GM12878 (cell line): ENCODE measurements at regions not wholly inside any gene's neighbourhood (a gene's known extent, or its start where the extent isn't known, plus 50 kb on each side); places are given as distances from the start of the nearest gene placed in this dataset.

Experiments
- ATAC-seq: fragments of 200-7000 bp; cut with Tn5 transposase; 3 replicates; pipeline ENCODE4 v1.9.1; 2020; ENCODE audit warnings: mild to moderate bottlenecking, moderate library complexity
- BruUV-seq: library from RNA; stranded (reverse); fragments of 400-500 nt; replicated peaks from 2 replicates; lab custom pipeline; 2021; lab: Mats Ljungman, UMichigan
- CTCF ChIA-PET: fragments of 300-600 bp; sonication (Branson Sonifier 250); formaldehyde crosslinking; extraction: SDS; loops from one replicate; lab custom pipeline; 2021; ENCODE audit warnings: inconsistent platforms; lab: Yijun Ruan, JAX
- POLR2A ChIA-PET: fragments of 350-600 bp; formaldehyde crosslinking; extraction: SDS; loops from one replicate; lab custom pipeline; 2021; ENCODE audit warnings: inconsistent platforms; lab: Charles Lee
- RAD21 ChIA-PET: fragments of 300-600 bp; sonication (Branson Sonifier 250); formaldehyde crosslinking; loops from one replicate; lab custom pipeline; 2023; ENCODE audit warnings: antibody characterized with exemption; ENCODE audit not compliant: unreplicated experiment; lab: Charles Lee
- SMC1A ChIA-PET: fragments of 300-600 bp; sonication (Branson Sonifier 250); formaldehyde crosslinking; loops from one replicate; lab custom pipeline; 2023; ENCODE audit not compliant: unreplicated experiment, uncharacterized antibody; lab: Charles Lee
- DNase-seq: peaks from one replicate; pipeline ENCODE4 v3.0.0-alpha.2; 2011; ENCODE audit warnings: low read depth, low spot score
- FAIRE-seq: peaks from 3 replicates; lab custom pipeline; 2011; peaks lifted over from hg19 to GRCh38; lab: Jason Lieb, UNC
- H2AFZ ChIP-seq: 2 replicates; pipeline ENCODE4 v1.6.0; 2011; ENCODE audit warnings: low read depth, low read length, control low read depth; ENCODE audit not compliant: control insufficient read depth
- H3K27ac ChIP-seq: 2 replicates; pipeline ENCODE4 v1.5.1; 2011; ENCODE audit warnings: control low read depth; ENCODE audit not compliant: control insufficient read depth, insufficient read depth
- H3K27me3 ChIP-seq, 2 experiments: replicated peaks in 1 of 2; 2 replicates each; pipeline versions ENCODE4 v1.6.0 to v1.6.1; 2011; ENCODE audit warnings: low read length in 1 of 2; ENCODE audit not compliant: control insufficient read depth in 2 of 2, insufficient read depth in 2 of 2
- H3K36me3 ChIP-seq, 2 experiments: 2 replicates each; pipeline ENCODE4 v1.5.1; 2011; ENCODE audit warnings: low read length in 1 of 2; ENCODE audit not compliant: control insufficient read depth in 2 of 2, insufficient read depth in 2 of 2
- H3K4me1 ChIP-seq: 2 replicates; pipeline ENCODE4 v1.6.1; 2011; ENCODE audit warnings: mild to moderate bottlenecking, low read length, moderate library complexity, mixed read lengths; ENCODE audit not compliant: control insufficient read depth, insufficient read depth
- H3K4me2 ChIP-seq: 2 replicates; pipeline ENCODE4 v1.6.0; 2011; ENCODE audit warnings: control low read depth; ENCODE audit not compliant: control insufficient read depth, insufficient read depth
- H3K4me3 ChIP-seq: fragments of 200-600 bp; sonication (generic); 2 replicates; pipeline ENCODE4 v1.5.1; 2016
- H3K79me2 ChIP-seq: 2 replicates; pipeline ENCODE4 v1.6.0; 2011; ENCODE audit warnings: low read length; ENCODE audit not compliant: control insufficient read depth, insufficient read depth
- H3K9ac ChIP-seq: 2 replicates; pipeline ENCODE4 v1.8.0; 2011; ENCODE audit warnings: low read length, control low read depth, mixed read lengths; ENCODE audit not compliant: control insufficient read depth, insufficient read depth
- H3K9me3 ChIP-seq: replicated peaks from 3 replicates; pipeline ENCODE4 v1.5.1; 2011; ENCODE audit warnings: mild to moderate bottlenecking, low read length; ENCODE audit not compliant: control insufficient read depth, insufficient read depth
- H4K20me1 ChIP-seq: 2 replicates; pipeline ENCODE4 v1.6.0; 2011; ENCODE audit not compliant: control insufficient read depth, insufficient read depth
- BHLHE40 ChIP-seq, 2 experiments: fragments of 450-650 bp in 1 of 2; IDR thresholded peaks; 2 replicates each; pipeline ENCODE4 v1.6.1; 2011 to 2017; ENCODE audit warnings: low read depth in 2 of 2, borderline replicate concordance in 1 of 2, improper control_type of control experiment in 1 of 2, low read length in 1 of 2, mild to moderate bottlenecking in 1 of 2
- CHD1 ChIP-seq: IDR thresholded peaks from 2 replicates; pipeline ENCODE4 v1.6.1; 2012; ENCODE audit warnings: low read depth, low read length, improper control_type of control experiment
- FOXM1 ChIP-seq: IDR thresholded peaks from 2 replicates; pipeline ENCODE4 v1.6.1; 2012; ENCODE audit warnings: low read depth, mild to moderate bottlenecking, inconsistent platforms, low read length, moderate library complexity
- HDAC2 ChIP-seq: fragments of 200-600 bp; sonication (generic); IDR thresholded peaks from 2 replicates; pipeline ENCODE4 v1.6.1; 2017
- MEF2A ChIP-seq: IDR thresholded peaks from 2 replicates; pipeline ENCODE4 v1.6.1; 2011; ENCODE audit warnings: low read depth, mild to moderate bottlenecking, low read length, moderate library complexity; ENCODE audit not compliant: insufficient read depth
- MYB ChIP-seq: fragments of 150-350 bp; IDR thresholded peaks from 2 replicates; pipeline ENCODE4 v1.6.1; 2014; ENCODE audit warnings: mild to moderate bottlenecking, low read depth, low read length, borderline replicate concordance
- PML ChIP-seq: IDR thresholded peaks from 2 replicates; pipeline ENCODE4 v1.6.1; 2012; ENCODE audit warnings: low read length, inconsistent platforms
- RCOR1 ChIP-seq: conservative IDR thresholded peaks from 2 replicates; pipeline ENCODE4 v1.6.1; 2012; ENCODE audit warnings: low read depth, low read length, improper control_type of control experiment
- YBX1 ChIP-seq: fragments of 450-650 bp; IDR thresholded peaks from 2 replicates; pipeline ENCODE4 v1.6.1; 2016; ENCODE audit warnings: antibody characterized with exemption
- ZBED1 ChIP-seq: IDR thresholded peaks from 2 replicates; pipeline ENCODE4 v1.6.1; 2016; ENCODE audit warnings: borderline replicate concordance
- WGBS: methylation state at CpG from one replicate; pipeline ENCODE4 v1.1.6; 2016; ENCODE audit warnings: low lambda C conversion rate; ENCODE audit not compliant: insufficient replicate concordance, insufficient coverage; ENCODE audit errors: missing lambda C conversion rate; 5-methylcytosine and 5-hydroxymethylcytosine counted together
- in situ Hi-C: fragments of 300-500 bp; cut with MboI; formaldehyde crosslinking; loops from 9 replicates; pipeline ENCODE4 v1.14.3; 2018; ENCODE audit warnings: mixed read lengths
- intact Hi-C: fragments of 100-400 bp; cut with micrococcal nuclease; formaldehyde crosslinking; loops from one replicate; pipeline ENCODE4 v1.14.2; 2022; ENCODE audit not compliant: unreplicated experiment
- TF ChIP-seq, protein P1 (sequence below): IDR thresholded peaks from 2 replicates; pipeline ENCODE4 v1.6.1; 2012; ENCODE audit warnings: low read length, inconsistent platforms

DNA sequence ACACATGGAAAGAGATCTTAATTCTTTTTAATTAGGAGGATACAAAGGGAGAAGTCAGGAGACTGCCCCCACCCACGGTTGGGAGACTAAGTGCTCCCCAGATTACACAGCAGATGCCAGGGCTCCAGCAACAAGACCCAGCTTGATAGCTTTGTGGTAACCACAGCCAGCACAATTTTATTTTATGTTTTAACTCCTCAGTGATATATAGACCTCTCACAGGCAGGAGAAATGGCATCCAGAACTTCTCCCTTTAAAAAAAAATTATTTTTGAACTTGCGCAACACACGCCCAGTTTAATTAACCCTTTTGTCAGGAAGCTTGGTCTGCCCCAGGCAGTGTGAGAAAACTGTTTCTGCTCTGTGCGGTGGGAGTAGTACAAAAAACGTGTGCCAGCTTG, 62.6 kb upstream of the ACOT11 start (continued):
- TF ChIP-seq PML, result no peak

DNA sequence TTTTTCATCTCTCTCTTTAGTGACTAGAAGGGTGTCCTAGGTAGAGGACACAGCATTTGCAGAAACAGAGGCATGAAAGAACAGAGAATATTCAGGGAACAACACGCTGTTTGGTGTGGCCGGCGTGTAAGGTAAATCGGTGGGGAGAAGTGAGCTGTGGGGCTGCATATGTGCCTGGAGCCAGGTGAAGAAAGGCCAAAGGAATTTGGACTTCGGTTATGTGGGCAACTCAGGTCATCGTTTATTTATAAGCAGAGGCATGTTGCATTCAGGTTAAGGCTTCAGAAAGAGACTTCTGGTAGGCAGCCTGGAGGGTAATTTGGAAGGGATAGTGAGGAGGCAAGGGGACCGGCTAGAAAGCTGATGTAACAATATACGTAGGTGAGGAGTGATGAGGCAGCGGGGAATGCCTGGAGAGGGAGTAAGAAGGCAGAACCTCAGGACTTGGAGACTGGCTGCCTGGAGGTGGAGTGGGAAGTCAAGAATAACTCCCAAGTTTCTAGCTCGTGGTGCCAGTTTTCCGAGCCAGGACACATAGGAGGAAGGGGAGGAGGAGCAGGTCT, 64.1 kb upstream of the ACOT11 start:
- WGBS, result 58% methylated on average over 11 of the region's 11 CpGs
- H3K4me1 ChIP-seq, result peaks cover 12% of the 10 kb centered on the region
- POLR2A ChIA-PET, result no interaction called here
- H3K27me3 ChIP-seq, result 0 out of 4 replicates have a peak, but pooled peaks cover 0 to 2% of the 10 kb centered on the region in 2 experiments
- H3K27ac ChIP-seq, result no peak overlapping the region
- SMC1A ChIA-PET, result interaction anchor here (0.7 kb wide), 1 partner anchor 87 kb away, joined by 3 read pairs; no protein-coding TSS in a partner anchor
- TF ChIP-seq MEF2A (no peak), YBX1 (no peak), HDAC2 (no peak)
- no peak overlapping the region for H3K4me2 ChIP-seq
- H3K79me2 ChIP-seq, result no peaks in the 10 kb centered on the region
- H3K36me3 ChIP-seq, result no peaks in the 10 kb centered on the region
- no peaks in the 10 kb centered on the region for H4K20me1 ChIP-seq
- no peak overlapping the region for H3K9ac ChIP-seq
- H3K4me3 ChIP-seq, result no peak overlapping the region
- RAD21 ChIA-PET, result interaction anchor here (0.6 kb wide), 1 partner anchor 57 kb away, joined by 3 read pairs; no protein-coding TSS in a partner anchor
- no peak overlapping the region for H2AFZ ChIP-seq
- intact Hi-C loops (no loop called here), in situ Hi-C loops (no loop called here)
- no peaks in the 10 kb centered on the region for H3K9me3 ChIP-seq
- FAIRE-seq (no peak), DNase-seq (no peak), ATAC-seq (no peak)
- no TSS peak for BruUV-seq
- CTCF ChIA-PET, result interaction anchor here (0.9 kb wide), 1 partner anchor 211 kb away, joined by 3 read pairs; no protein-coding TSS in a partner anchor

DNA sequence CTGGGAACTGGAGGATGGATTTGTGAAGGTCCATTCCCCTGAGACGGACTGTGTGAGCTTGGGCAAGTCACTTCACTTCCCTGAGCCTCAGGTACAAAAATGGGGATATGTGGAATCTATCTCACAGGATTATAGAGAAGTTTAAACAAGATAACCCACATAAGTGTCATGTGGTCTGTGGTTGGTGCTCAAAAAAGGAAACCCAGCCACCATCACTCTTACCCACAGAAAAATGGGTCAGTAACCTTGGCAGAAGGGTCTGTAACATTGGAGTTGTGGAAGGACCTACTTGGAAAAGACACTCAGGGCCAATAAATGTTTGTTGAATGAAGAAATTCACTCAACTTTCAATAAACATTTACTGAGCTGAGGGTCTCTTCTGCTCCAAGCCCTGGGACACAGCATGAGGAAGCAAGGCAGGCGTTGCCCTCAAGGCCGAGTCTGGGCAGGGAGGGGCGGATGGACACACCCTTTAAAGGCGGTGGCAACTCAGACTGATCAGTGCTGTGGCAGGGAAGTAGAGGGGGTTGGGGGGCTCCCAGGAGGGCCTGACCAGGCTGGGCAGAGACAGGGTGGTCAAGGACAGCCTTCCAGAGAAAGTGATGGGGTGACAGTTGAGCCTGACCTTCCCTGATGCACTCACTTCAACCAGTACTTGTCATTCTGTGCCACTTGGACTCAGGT, 66.7 kb upstream of the ACOT11 start:
- Histone ChIP-seq H4K20me1 (no peaks in the 10 kb centered on the region), H3K9me3 (no peaks in the 10 kb centered on the region), H3K36me3 (no peaks in the 10 kb centered on the region), H3K9ac (no peak overlapping the region), H3K27ac (no peak overlapping the region), H3K27me3 (peaks cover 2% of the 10 kb centered on the region in 2 experiments; a peak in 1 of 4 replicates), H3K4me2 (no peak overlapping the region), H3K79me2 (no peaks in the 10 kb centered on the region), H3K4me1 (0 out of 2 replicates have a peak, but pooled peaks cover 5% of the 10 kb centered on the region), H3K4me3 (no peak overlapping the region), H2AFZ (no peak overlapping the region)
- TF ChIP-seq RCOR1 (no peak), FOXM1 (no peak), MYB (no peak), ZBED1 (no peak), BHLHE40 (IDR thresholded peaks at IDR 0.05; ENCODE audit: borderline replicate concordance in 1 of 2, low read depth in 2 of 2, low read length in 1 of 2) (no peak), HDAC2 (no peak), CHD1 (no peak)
- TF ChIP-seq, protein P1, sequence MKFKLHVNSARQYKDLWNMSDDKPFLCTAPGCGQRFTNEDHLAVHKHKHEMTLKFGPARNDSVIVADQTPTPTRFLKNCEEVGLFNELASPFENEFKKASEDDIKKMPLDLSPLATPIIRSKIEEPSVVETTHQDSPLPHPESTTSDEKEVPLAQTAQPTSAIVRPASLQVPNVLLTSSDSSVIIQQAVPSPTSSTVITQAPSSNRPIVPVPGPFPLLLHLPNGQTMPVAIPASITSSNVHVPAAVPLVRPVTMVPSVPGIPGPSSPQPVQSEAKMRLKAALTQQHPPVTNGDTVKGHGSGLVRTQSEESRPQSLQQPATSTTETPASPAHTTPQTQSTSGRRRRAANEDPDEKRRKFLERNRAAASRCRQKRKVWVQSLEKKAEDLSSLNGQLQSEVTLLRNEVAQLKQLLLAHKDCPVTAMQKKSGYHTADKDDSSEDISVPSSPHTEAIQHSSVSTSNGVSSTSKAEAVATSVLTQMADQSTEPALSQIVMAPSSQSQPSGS, result no peak
- intact Hi-C loops, result no loop called here
- in situ Hi-C loops, result no loop called here
- no TSS peak for BruUV-seq
- POLR2A ChIA-PET, result no interaction called here
- SMC1A ChIA-PET, result interaction anchor here (0.5 to 1.7 kb wide), 2 partner anchors 74 to 227 kb away, joined by 3 read pairs; no protein-coding TSS in a partner anchor
- FAIRE-seq, result no peak
- WGBS, result 35% methylated on average over 5 of the region's 5 CpGs
- DNase-seq, result no peak
- no peak for ATAC-seq
- RAD21 ChIA-PET, result interaction anchor here (1.1 kb wide), 1 partner anchor 8 kb away, joined by 3 read pairs; no protein-coding TSS in a partner anchor
- CTCF ChIA-PET, result interaction anchor here (1.2 kb wide), 1 partner anchor 13 kb away, joined by 4 read pairs; no protein-coding TSS in a partner anchor
